K562 (cell line): ENCODE measurements at regions not wholly inside any gene's neighbourhood (a gene's known extent, or its start where the extent isn't known, plus 50 kb on each side); places are given as distances from the start of the nearest gene placed in this dataset.

Experiments
- ATAC-seq: fragments of 200-7000 bp; cut with Tn5 transposase; 3 replicates; pipeline ENCODE4 v1.9.1; 2020; ENCODE audit warnings: moderate library complexity
- BruUV-seq: library from RNA; stranded (reverse); fragments of 400-500 nt; replicated peaks from 2 replicates; lab custom pipeline; 2021; lab: Mats Ljungman, UMichigan
- CTCF ChIA-PET: fragments of 300-600 bp; formaldehyde crosslinking; extraction: SDS; loops from one replicate; lab custom pipeline; 2021; ENCODE audit warnings: low intra/inter-chr PET ratio; lab: Yijun Ruan, JAX
- POLR2A ChIA-PET: fragments of 300-600, 350-650 bp; sonication (Branson Sonifier 250); formaldehyde crosslinking; extraction: SDS; loops from one replicate; lab custom pipeline; 2021; ENCODE audit warnings: antibody characterized with exemption, inconsistent platforms; lab: Yijun Ruan, JAX
- DNase-seq, 4 experiments: peaks; one replicate each; pipeline versions ENCODE4 v3.0.0 to v3.0.0-alpha.2; 2011 to 2018; ENCODE audit warnings: low spot score in 3 of 4, mixed read lengths in 3 of 4; ENCODE audit errors: extremely low read depth in 1 of 4
- FAIRE-seq: peaks from 2 replicates; lab custom pipeline; 2011; peaks lifted over from hg19 to GRCh38; lab: Jason Lieb, UNC
- H2AFZ ChIP-seq: 2 replicates; pipeline ENCODE4 v1.6.0; 2011; ENCODE audit warnings: low read depth, low read length, control low read depth, inconsistent platforms
- H3K27ac ChIP-seq: fragments of 200-600 bp; 3 replicates; pipeline ENCODE4 v1.8.0; 2011; ENCODE audit warnings: low read depth, mild to moderate bottlenecking, control low read depth, inconsistent platforms, low read length, moderate library complexity, mixed read lengths; ENCODE audit errors: extremely low read depth
- H3K27me3 ChIP-seq, 2 experiments: fragments of 300-600 bp in 1 of 2; 2 replicates in 1 of 2; 3 replicates in 1 of 2; pipeline versions ENCODE4 v1.6.0 to v1.8.0; 2011; ENCODE audit warnings: inconsistent platforms in 2 of 2, low read length in 2 of 2, mild to moderate bottlenecking in 1 of 2, mixed read lengths in 1 of 2, moderate library complexity in 1 of 2; ENCODE audit not compliant: control insufficient read depth in 2 of 2, insufficient read depth in 2 of 2
- H3K36me3 ChIP-seq: fragments of 300-600 bp; 3 replicates; pipeline ENCODE4 v1.8.0; 2011; ENCODE audit warnings: mild to moderate bottlenecking, low read length, inconsistent platforms; ENCODE audit not compliant: control insufficient read depth, insufficient read depth
- H3K4me1 ChIP-seq, 2 experiments: fragments of 200-600 bp in 1 of 2; replicated peaks in 1 of 2; 2 replicates in 1 of 2; 3 replicates in 1 of 2; pipeline versions ENCODE4 v1.5.1 to v1.8.0; 2011; ENCODE audit warnings: inconsistent platforms in 2 of 2, low read length in 2 of 2, mild to moderate bottlenecking in 1 of 2, mixed read lengths in 1 of 2, moderate library complexity in 1 of 2; ENCODE audit not compliant: control insufficient read depth in 2 of 2, insufficient read depth in 2 of 2
- H3K4me2 ChIP-seq: 2 replicates; pipeline ENCODE4 v1.6.1; 2011; ENCODE audit warnings: low read length, control low read depth, inconsistent platforms, mixed read lengths; ENCODE audit not compliant: insufficient read depth
- H3K4me3 ChIP-seq: fragments of 200-600 bp; sonication (generic), shearing (Covaris generic); 2 replicates; pipeline ENCODE4 v1.5.1; 2016; ENCODE audit warnings: control low read depth, inconsistent platforms
- H3K79me2 ChIP-seq: fragments of 200-600 bp; 3 replicates; pipeline ENCODE4 v1.8.0; 2011; ENCODE audit warnings: low read length, inconsistent platforms; ENCODE audit not compliant: control insufficient read depth, insufficient read depth
- H3K9ac ChIP-seq, 2 experiments: 2 replicates each; pipeline versions ENCODE4 v1.6.0 to v1.6.1; 2011; ENCODE audit warnings: low read depth in 2 of 2, low read length in 2 of 2, control low read depth in 1 of 2, inconsistent platforms in 1 of 2, mild to moderate bottlenecking in 1 of 2, mixed read lengths in 1 of 2; ENCODE audit not compliant: insufficient read depth in 1 of 2
- H3K9me1 ChIP-seq: one replicate; pipeline ENCODE4 v1.6.0; 2011; ENCODE audit warnings: inconsistent platforms, mild to moderate bottlenecking, low read length, moderate library complexity; ENCODE audit not compliant: control insufficient read depth, insufficient read depth
- H3K9me3 ChIP-seq: replicated peaks from 2 replicates; pipeline ENCODE4 v1.5.1; 2011; ENCODE audit warnings: low read depth, low read length, inconsistent platforms; ENCODE audit not compliant: control insufficient read depth, insufficient read depth
- H4K20me1 ChIP-seq: replicated peaks from 2 replicates; pipeline ENCODE4 v1.6.1; 2011; ENCODE audit warnings: low read length, inconsistent platforms, mixed read lengths; ENCODE audit not compliant: control insufficient read depth, insufficient read depth
- ARHGAP35 ChIP-seq: fragments of 450-650 bp; IDR thresholded peaks from 2 replicates; pipeline ENCODE4 v1.6.1; 2018; ENCODE audit not compliant: partially characterized antibody
- C11orf30 ChIP-seq: fragments of 450-650 bp; IDR thresholded peaks from 2 replicates; pipeline ENCODE4 v1.6.1; 2016; ENCODE audit warnings: low read depth, mild to moderate bottlenecking
- CCAR2 ChIP-seq: fragments of 200-400 bp; formaldehyde crosslinking; IDR thresholded peaks from 2 replicates; pipeline ENCODE4 v1.6.1; 2017; ENCODE audit warnings: mild to moderate bottlenecking, low read depth, low read length
- FOSL1 ChIP-seq: fragments of 200-800 bp; sonication (Bioruptor generic); conservative IDR thresholded peaks from 2 replicates; pipeline ENCODE4 v1.6.1; 2016; ENCODE audit warnings: missing genetic modification characterization, missing compliant biosample characterization
- HMGN3 ChIP-seq: IDR thresholded peaks from 2 replicates; pipeline ENCODE4 v1.6.1; 2011; ENCODE audit warnings: borderline replicate concordance, low read depth, mild to moderate bottlenecking, mixed read lengths, low read length; ENCODE audit not compliant: insufficient read length; ENCODE audit errors: extremely low read depth
- KAT7 ChIP-seq: sonication (generic); formaldehyde crosslinking; IDR thresholded peaks from 2 replicates; pipeline ENCODE4 v1.8.0; 2022; ENCODE audit warnings: missing genetic modification reagents, mild to moderate bottlenecking, borderline replicate concordance
- OTX1 ChIP-seq: fragments of 450-650 bp; formaldehyde crosslinking; IDR thresholded peaks from 2 replicates; pipeline ENCODE4 v1.4.0; 2022; ENCODE audit warnings: mild to moderate bottlenecking
- SIRT6 ChIP-seq: IDR thresholded peaks from one replicate; pipeline ENCODE4 v1.6.1; 2012; ENCODE audit warnings: low read depth, mild to moderate bottlenecking, control low read depth, inconsistent platforms, low read length, moderate library complexity
- SPI1 ChIP-seq: IDR thresholded peaks from 2 replicates; pipeline ENCODE4 v1.6.1; 2011; ENCODE audit warnings: low read depth, low read length, control low read depth, borderline replicate concordance
- ZNF778 ChIP-seq: fragments of 450-650 bp; formaldehyde crosslinking; IDR thresholded peaks from 2 replicates; pipeline ENCODE4 v1.4.0; 2020; ENCODE audit warnings: mild to moderate bottlenecking, moderate library complexity
- WGBS: fragments of 100-300 bp; shearing (Covaris generic); methylation state at CpG from one replicate; pipeline ENCODE4 v1.1.6; 2016; ENCODE audit warnings: low coverage, mixed read lengths; ENCODE audit not compliant: insufficient coverage; ENCODE audit errors: missing lambda C conversion rate; 5-methylcytosine and 5-hydroxymethylcytosine counted together
- in situ Hi-C: fragments of 300-500 bp; cut with MboI; formaldehyde crosslinking; loops from 4 replicates; pipeline ENCODE4 v1.15.0; 2018; ENCODE audit warnings: inconsistent platforms, mixed read lengths
- intact Hi-C: fragments of 100-400 bp; cut with micrococcal nuclease; formaldehyde crosslinking; loops from 2 replicates; pipeline ENCODE4 v1.14.2; 2022
- TF ChIP-seq, protein P1 (sequence below): fragments of 200-800 bp; sonication (Bioruptor generic); IDR thresholded peaks from 2 replicates; pipeline ENCODE4 v1.6.1; 2016; ENCODE audit warnings: missing genetic modification characterization, missing compliant biosample characterization

DNA sequence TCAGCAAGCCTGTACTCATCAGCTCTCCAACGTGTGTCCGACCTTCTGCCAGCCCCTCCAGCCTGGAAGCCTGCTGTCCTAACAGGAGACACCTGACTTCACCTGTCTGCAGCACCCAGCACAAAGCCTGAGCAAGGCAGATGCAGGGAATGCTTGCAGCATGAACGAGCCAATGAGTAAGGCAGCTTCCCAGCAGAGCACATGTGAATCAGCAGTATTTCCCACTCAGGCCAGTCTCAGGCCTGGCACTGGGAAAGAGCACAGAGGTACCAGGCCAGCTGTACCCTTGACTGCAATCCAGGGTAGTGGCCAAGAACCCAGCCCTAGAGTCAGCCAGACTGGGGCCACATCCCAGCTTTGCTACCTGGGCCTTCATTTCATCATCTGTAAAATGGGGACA, 120.8 kb downstream of the MAFB start:
- no peak overlapping the region for H2AFZ ChIP-seq
- H4K20me1 ChIP-seq, result no peaks in the 10 kb centered on the region
- no peak overlapping the region for H3K9ac ChIP-seq
- no peaks in the 10 kb centered on the region for H3K36me3 ChIP-seq
- POLR2A ChIA-PET, result interaction anchor here (1.3 kb wide), 1 partner anchor 8 kb away, joined by 3 read pairs; no protein-coding TSS in a partner anchor
- intact Hi-C loops, result no loop called here
- H3K4me2 ChIP-seq, result no peak overlapping the region
- no peaks in the 10 kb centered on the region for H3K9me1 ChIP-seq
- no peak for ATAC-seq
- CTCF ChIA-PET, result no interaction called here
- no peaks in the 10 kb centered on the region for H3K79me2 ChIP-seq
- whole genome bisulfite sequencing, result 13% methylated on average over 3 of the region's 3 CpGs
- no peak overlapping the region for H3K27ac ChIP-seq
- H3K4me1 ChIP-seq, result peaks cover 3 to 14% of the 10 kb centered on the region in 2 experiments
- no peak for FAIRE-seq
- H3K4me3 ChIP-seq, result no peak overlapping the region
- BruUV-seq, result no TSS peak
- TF ChIP-seq SIRT6, result no peak
- no peak for TF ChIP-seq HMGN3
- TF ChIP-seq C11orf30, result no peak
- no peak for TF ChIP-seq FOSL1 (tag)
- TF ChIP-seq CCAR2, result no peak
- TF ChIP-seq, all 486 proteins: peak for 0
- Histone ChIP-seq H3K27me3 (no peaks in the 10 kb centered on the region; a peak in 1 of 5 replicates), H3K9me3 (no peaks in the 10 kb centered on the region)
- no peak for DNase-seq
- in situ Hi-C loops, result no loop called here

DNA sequence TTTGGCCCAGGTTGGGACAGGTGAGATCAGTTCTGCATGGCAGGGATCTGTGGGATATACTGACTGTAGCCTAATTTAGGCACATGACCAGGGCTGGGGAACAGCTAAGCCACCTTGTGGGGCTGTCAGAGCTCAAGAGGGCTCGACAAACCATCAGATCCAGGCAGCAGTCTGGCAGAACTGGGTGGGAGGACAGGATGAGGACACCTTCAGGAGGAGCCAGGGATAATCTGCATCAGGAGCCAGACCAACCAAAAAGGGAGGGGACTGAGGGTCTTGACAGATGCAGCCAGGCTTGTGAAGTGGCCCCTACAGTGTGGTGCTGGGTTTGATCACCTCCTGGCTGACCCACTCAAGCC, 123.4 kb downstream of the MAFB start:
- Histone ChIP-seq H3K27me3 (no peaks in the 10 kb centered on the region), H3K9me3 (no peaks in the 10 kb centered on the region), H3K9ac (no peak overlapping the region), H2AFZ (peak overlapping the region; percentile 74; the same call in 1 of the 2 replicates), H3K4me2 (no peak overlapping the region), H3K36me3 (no peaks in the 10 kb centered on the region), H3K9me1 (no peaks in the 10 kb centered on the region), H4K20me1 (no peaks in the 10 kb centered on the region), H3K4me3 (no peak overlapping the region), H3K27ac (no peak overlapping the region; the same call in 2 of the 3 replicates), H3K4me1 (peaks cover 3 to 26% of the 10 kb centered on the region in 2 experiments), H3K79me2 (no peaks in the 10 kb centered on the region)
- no peak for ATAC-seq
- intact Hi-C loops, result no loop called here
- no peak for DNase-seq
- ChIA-PET POLR2A (interaction anchor here (0.6 kb wide), 1 partner anchor 1491 kb away, joined by 3 read pairs; no protein-coding TSS in a partner anchor), CTCF (no interaction called here)
- WGBS, result 30% methylated on average over 1 of the region's 1 CpG
- FAIRE-seq, result no peak
- no TSS peak for BruUV-seq
- in situ Hi-C loops, result no loop called here
- TF ChIP-seq, protein P1, sequence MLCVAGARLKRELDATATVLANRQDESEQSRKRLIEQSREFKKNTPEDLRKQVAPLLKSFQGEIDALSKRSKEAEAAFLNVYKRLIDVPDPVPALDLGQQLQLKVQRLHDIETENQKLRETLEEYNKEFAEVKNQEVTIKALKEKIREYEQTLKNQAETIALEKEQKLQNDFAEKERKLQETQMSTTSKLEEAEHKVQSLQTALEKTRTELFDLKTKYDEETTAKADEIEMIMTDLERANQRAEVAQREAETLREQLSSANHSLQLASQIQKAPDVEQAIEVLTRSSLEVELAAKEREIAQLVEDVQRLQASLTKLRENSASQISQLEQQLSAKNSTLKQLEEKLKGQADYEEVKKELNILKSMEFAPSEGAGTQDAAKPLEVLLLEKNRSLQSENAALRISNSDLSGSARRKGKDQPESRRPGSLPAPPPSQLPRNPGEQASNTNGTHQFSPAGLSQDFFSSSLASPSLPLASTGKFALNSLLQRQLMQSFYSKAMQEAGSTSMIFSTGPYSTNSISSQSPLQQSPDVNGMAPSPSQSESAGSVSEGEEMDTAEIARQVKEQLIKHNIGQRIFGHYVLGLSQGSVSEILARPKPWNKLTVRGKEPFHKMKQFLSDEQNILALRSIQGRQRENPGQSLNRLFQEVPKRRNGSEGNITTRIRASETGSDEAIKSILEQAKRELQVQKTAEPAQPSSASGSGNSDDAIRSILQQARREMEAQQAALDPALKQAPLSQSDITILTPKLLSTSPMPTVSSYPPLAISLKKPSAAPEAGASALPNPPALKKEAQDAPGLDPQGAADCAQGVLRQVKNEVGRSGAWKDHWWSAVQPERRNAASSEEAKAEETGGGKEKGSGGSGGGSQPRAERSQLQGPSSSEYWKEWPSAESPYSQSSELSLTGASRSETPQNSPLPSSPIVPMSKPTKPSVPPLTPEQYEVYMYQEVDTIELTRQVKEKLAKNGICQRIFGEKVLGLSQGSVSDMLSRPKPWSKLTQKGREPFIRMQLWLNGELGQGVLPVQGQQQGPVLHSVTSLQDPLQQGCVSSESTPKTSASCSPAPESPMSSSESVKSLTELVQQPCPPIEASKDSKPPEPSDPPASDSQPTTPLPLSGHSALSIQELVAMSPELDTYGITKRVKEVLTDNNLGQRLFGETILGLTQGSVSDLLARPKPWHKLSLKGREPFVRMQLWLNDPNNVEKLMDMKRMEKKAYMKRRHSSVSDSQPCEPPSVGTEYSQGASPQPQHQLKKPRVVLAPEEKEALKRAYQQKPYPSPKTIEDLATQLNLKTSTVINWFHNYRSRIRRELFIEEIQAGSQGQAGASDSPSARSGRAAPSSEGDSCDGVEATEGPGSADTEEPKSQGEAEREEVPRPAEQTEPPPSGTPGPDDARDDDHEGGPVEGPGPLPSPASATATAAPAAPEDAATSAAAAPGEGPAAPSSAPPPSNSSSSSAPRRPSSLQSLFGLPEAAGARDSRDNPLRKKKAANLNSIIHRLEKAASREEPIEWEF (CRISPR knock-in tag), result no peak
- TF ChIP-seq OTX1 (CRISPR knock-in tag) (no peak), ZNF778 (CRISPR knock-in tag) (no peak), ARHGAP35 (no peak), KAT7 (CRISPR knock-in tag) (no peak), SPI1 (no peak)
